GM23248 (cell line): ENCODE measurements at regions not wholly inside any gene's neighbourhood (a gene's known extent, or its start where the extent isn't known, plus 50 kb on each side); places are given as distances from the start of the nearest gene placed in this dataset.

Experiments used
- EZH2 ChIP-seq: fragments of 200-600 bp; sonication (generic); IDR thresholded peaks from 2 replicates; pipeline ENCODE4 v1.6.1; 2018; ENCODE audit warnings: antibody characterized with exemption, mild to moderate bottlenecking; ENCODE audit not compliant: insufficient read depth, poor library complexity, severe bottlenecking
- EZH2phosphoT487 ChIP-seq: fragments of 200-600 bp; sonication (generic); IDR thresholded peaks from 2 replicates; pipeline ENCODE4 v1.6.1; 2018; ENCODE audit warnings: antibody characterized with exemption, moderate library complexity, mild to moderate bottlenecking, low read depth; ENCODE audit not compliant: insufficient read depth

GRCh38 chrX:84666086-84666485, 163.8 kb upstream of the HDX start:
- TF ChIP-seq EZH2phosphoT487: no peak
- TF ChIP-seq EZH2: no peak
